ENCODE measurements at regions not wholly inside any gene's neighbourhood (a gene's known extent, or its start where the extent isn't known, plus 50 kb on each side); places are given as distances from the start of the nearest gene placed in this dataset.
"Not testable (repeated sequence)": the region's sequence is repeated elsewhere in the genome, so short reads cannot be mapped to it uniquely, and the experiment has no call there.

- in situ Hi-C loops (cut with HindIII; ENCODE audit: low sequenced_read_pairs), result no loop called here
Observed at GRCh38 chr3:191148131-191148530, 50.9 kb upstream of the OSTN start.

GRCh38 chr3:191143224-191143623 is 55.8 kb upstream of the OSTN start:
- in situ Hi-C loops (cut with HindIII; ENCODE audit: low sequenced_read_pairs), result no loop called here

- in situ Hi-C loops (cut with HindIII; ENCODE audit: low sequenced_read_pairs), result no loop called here
Observed at GRCh38 chr3:191141728-191142127, 57.3 kb upstream of the OSTN start.

- in situ Hi-C loops (cut with HindIII; ENCODE audit: low sequenced_read_pairs), result no loop called here
Observed at GRCh38 chr3:191139736-191140135, 59.3 kb upstream of the OSTN start.

- in situ Hi-C loops (cut with HindIII; ENCODE audit: low sequenced_read_pairs), result no loop called here
Observed at GRCh38 chr3:191138937-191139336, 60.1 kb upstream of the OSTN start.

- in situ Hi-C loops (cut with HindIII; ENCODE audit: low sequenced_read_pairs), result no loop called here
Observed at GRCh38 chr3:191137708-191138107, 61.3 kb upstream of the OSTN start.

- in situ Hi-C loops (cut with HindIII; ENCODE audit: low sequenced_read_pairs), result no loop called here
Observed at GRCh38 chr3:191136347-191136746, 62.7 kb upstream of the OSTN start.

- in situ Hi-C loops (cut with HindIII; ENCODE audit: low sequenced_read_pairs), result no loop called here
Observed at GRCh38 chr3:191135175-191135574, 63.9 kb upstream of the OSTN start.

- in situ Hi-C loops (cut with HindIII; ENCODE audit: low sequenced_read_pairs), result no loop called here
Observed at GRCh38 chr3:191133359-191133758, 65.7 kb upstream of the OSTN start.

GRCh38 chr3:191131305-191131704 is 67.7 kb upstream of the OSTN start:
- in situ Hi-C loops (cut with HindIII; ENCODE audit: low sequenced_read_pairs), result no loop called here

GRCh38 chr3:191124891-191125290 is 74.2 kb upstream of the OSTN start:
- in situ Hi-C loops (cut with HindIII; ENCODE audit: low sequenced_read_pairs), result not testable (repeated sequence)

GRCh38 chr3:191123946-191124345 is 75.1 kb upstream of the OSTN start:
- in situ Hi-C loops (cut with HindIII; ENCODE audit: low sequenced_read_pairs), result no loop called here

GRCh38 chr3:191123231-191123630 is 75.8 kb upstream of the OSTN start:
- in situ Hi-C loops (cut with HindIII; ENCODE audit: low sequenced_read_pairs), result no loop called here

- in situ Hi-C loops (cut with HindIII; ENCODE audit: low sequenced_read_pairs), result no loop called here
Observed at GRCh38 chr3:191120447-191121298, 78.4 kb upstream of the OSTN start.

GRCh38 chr3:191119415-191120295 is 79.4 kb upstream of the OSTN start:
- in situ Hi-C loops (cut with HindIII; ENCODE audit: low sequenced_read_pairs), result no loop called here

GRCh38 chr3:191111722-191112121 is 87.3 kb upstream of the OSTN start:
- in situ Hi-C loops (cut with HindIII; ENCODE audit: low sequenced_read_pairs), result no loop called here

- in situ Hi-C loops (cut with HindIII; ENCODE audit: low sequenced_read_pairs), result no loop called here
Observed at GRCh38 chr3:191105418-191105817, 93.6 kb upstream of the OSTN start.

GRCh38 chr3:191100516-191100915 is 98.5 kb upstream of the OSTN start:
- in situ Hi-C loops (cut with HindIII; ENCODE audit: low sequenced_read_pairs), result no loop called here

- in situ Hi-C loops (cut with HindIII; ENCODE audit: low sequenced_read_pairs), result no loop called here
Observed at GRCh38 chr3:191094057-191094845, 104.8 kb upstream of the OSTN start.

GRCh38 chr3:191087391-191087790 is 111.7 kb upstream of the OSTN start:
- in situ Hi-C loops (cut with HindIII; ENCODE audit: low sequenced_read_pairs), result no loop called here

GRCh38 chr3:191085091-191085490 is 114.0 kb upstream of the OSTN start:
- in situ Hi-C loops (cut with HindIII; ENCODE audit: low sequenced_read_pairs), result no loop called here
